GM13977 (cell line): ENCODE measurements at regions not wholly inside any gene's neighbourhood (a gene's known extent, or its start where the extent isn't known, plus 50 kb on each side); places are given as distances from the start of the nearest gene placed in this dataset.

ENCODE experiments used
- DNase-seq: peaks from one replicate; pipeline ENCODE4 v3.0.0; 2012; ENCODE audit warnings: low spot score
- CTCF ChIP-seq: IDR thresholded peaks from 2 replicates; pipeline ENCODE4 v1.5.1; 2012; ENCODE audit warnings: mild to moderate bottlenecking, control low read depth; ENCODE audit not compliant: insufficient read depth; ENCODE audit errors: extremely low read depth, missing control alignments
- in situ Hi-C: fragments of 300-500 bp; cut with MboI; formaldehyde crosslinking; loops from one replicate; pipeline ENCODE4 v1.12.0; 2022; ENCODE audit warnings: low sequenced_read_pairs, low pct_unique_long_range_greater_than_20kb, mixed read lengths, inconsistent platforms; ENCODE audit not compliant: unreplicated experiment

GRCh38 chr6:156392648-156393047, 384.5 kb upstream of the ARID1B start:
- TF ChIP-seq CTCF, result no peak
- no peak for DNase-seq
- in situ Hi-C loops, result no loop called here

GRCh38 chr6:156391977-156392376, 385.2 kb upstream of the ARID1B start:
- no peak for DNase-seq
- no peak for TF ChIP-seq CTCF
- in situ Hi-C loops, result no loop called here

- TF ChIP-seq CTCF, result no peak
- in situ Hi-C loops, result no loop called here
- no peak for DNase-seq
Observed at GRCh38 chr6:156391061-156391672, 386.0 kb upstream of the ARID1B start.

GRCh38 chr6:156390621-156391020, 386.6 kb upstream of the ARID1B start:
- no peak for TF ChIP-seq CTCF
- in situ Hi-C loops, result no loop called here
- no peak for DNase-seq

GRCh38 chr6:156389296-156389695, 387.9 kb upstream of the ARID1B start:
- DNase-seq, result no peak
- in situ Hi-C loops, result no loop called here
- no peak for TF ChIP-seq CTCF

- in situ Hi-C loops, result no loop called here
- DNase-seq, result no peak
- no peak for TF ChIP-seq CTCF
Observed at GRCh38 chr6:156387472-156387871, 389.7 kb upstream of the ARID1B start.

- in situ Hi-C loops, result no loop called here
- no peak for TF ChIP-seq CTCF
- no peak for DNase-seq
Observed at GRCh38 chr6:156383059-156383458, 394.1 kb upstream of the ARID1B start.
